Testis (tissue), 2 donors: ENCODE measurements at regions not wholly inside any gene's neighbourhood (a gene's known extent, or its start where the extent isn't known, plus 50 kb on each side); places are given as distances from the start of the nearest gene placed in this dataset.

ENCODE experiments used
- POLR2A ChIP-seq: fragments of 450-650 bp; IDR thresholded peaks from one replicate; pipeline ENCODE4 v1.6.1; 2017; ENCODE audit warnings: antibody characterized with exemption, mild to moderate bottlenecking, moderate library complexity
- TF ChIP-seq, protein P1 (sequence below), 3 experiments: fragments of 450-650 bp in 2 of 3; fragments of 200-600 bp in 1 of 3; sonication (generic) in 1 of 3; IDR thresholded peaks; one replicate each; pipeline ENCODE4 v1.5.1; 2016 to 2019; ENCODE audit warnings: antibody characterized with exemption in 3 of 3, mild to moderate bottlenecking in 2 of 3, moderate library complexity in 1 of 3

DNA sequence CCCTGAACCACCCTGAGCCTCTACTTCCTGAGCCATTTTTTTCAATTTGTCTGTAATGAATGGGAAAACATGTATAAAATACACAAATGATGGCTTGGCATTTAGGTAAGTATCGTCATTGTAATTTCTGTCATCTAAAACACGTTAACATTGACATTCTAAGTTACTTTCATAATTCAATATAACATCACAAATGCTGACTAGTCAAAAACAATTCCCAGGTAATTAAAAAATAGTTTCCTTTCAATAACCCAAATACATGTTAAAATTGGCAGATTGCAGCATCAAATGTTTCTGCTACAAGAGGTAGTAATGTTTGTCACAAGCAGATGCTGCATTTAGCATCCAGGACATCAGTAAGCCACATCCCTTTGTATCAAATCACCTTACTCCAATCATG lies 776.4 kb downstream of the KCTD16 start:
- TF ChIP-seq, protein P1, sequence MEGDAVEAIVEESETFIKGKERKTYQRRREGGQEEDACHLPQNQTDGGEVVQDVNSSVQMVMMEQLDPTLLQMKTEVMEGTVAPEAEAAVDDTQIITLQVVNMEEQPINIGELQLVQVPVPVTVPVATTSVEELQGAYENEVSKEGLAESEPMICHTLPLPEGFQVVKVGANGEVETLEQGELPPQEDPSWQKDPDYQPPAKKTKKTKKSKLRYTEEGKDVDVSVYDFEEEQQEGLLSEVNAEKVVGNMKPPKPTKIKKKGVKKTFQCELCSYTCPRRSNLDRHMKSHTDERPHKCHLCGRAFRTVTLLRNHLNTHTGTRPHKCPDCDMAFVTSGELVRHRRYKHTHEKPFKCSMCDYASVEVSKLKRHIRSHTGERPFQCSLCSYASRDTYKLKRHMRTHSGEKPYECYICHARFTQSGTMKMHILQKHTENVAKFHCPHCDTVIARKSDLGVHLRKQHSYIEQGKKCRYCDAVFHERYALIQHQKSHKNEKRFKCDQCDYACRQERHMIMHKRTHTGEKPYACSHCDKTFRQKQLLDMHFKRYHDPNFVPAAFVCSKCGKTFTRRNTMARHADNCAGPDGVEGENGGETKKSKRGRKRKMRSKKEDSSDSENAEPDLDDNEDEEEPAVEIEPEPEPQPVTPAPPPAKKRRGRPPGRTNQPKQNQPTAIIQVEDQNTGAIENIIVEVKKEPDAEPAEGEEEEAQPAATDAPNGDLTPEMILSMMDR (IDR thresholded peaks at IDR 0.05), result no peak
- no peak for TF ChIP-seq POLR2A
